SU-DHL-6 (cell line): ENCODE measurements at regions not wholly inside any gene's neighbourhood (a gene's known extent, or its start where the extent isn't known, plus 50 kb on each side); places are given as distances from the start of the nearest gene placed in this dataset.
"Not testable (repeated sequence)": the region's sequence is repeated elsewhere in the genome, so short reads cannot be mapped to it uniquely, and the experiment has no call there.

Experiments used
- H2AFZ ChIP-seq: fragments of 200-600 bp; sonication (generic); 2 replicates; pipeline ENCODE4 v1.6.1; 2014; ENCODE audit warnings: low read depth, mild to moderate bottlenecking, moderate library complexity, mixed read lengths, antibody characterized with exemption, low read length; ENCODE audit not compliant: severe bottlenecking
- H3F3A ChIP-seq: fragments of 200-600 bp; shearing (Covaris generic); 2 replicates; pipeline ENCODE4 v1.6.0; 2016; ENCODE audit warnings: antibody characterized with exemption, mild to moderate bottlenecking; ENCODE audit not compliant: insufficient read depth
- H3K27ac ChIP-seq: fragments of 200-600 bp; sonication (generic); 2 replicates; pipeline ENCODE4 v1.5.1; 2016; ENCODE audit warnings: low read depth, mild to moderate bottlenecking, low read length, moderate library complexity, mixed read lengths
- H3K27me3 ChIP-seq: fragments of 200-600 bp; sonication (generic), shearing (Covaris generic); 2 replicates; pipeline ENCODE4 v1.6.0; 2014; ENCODE audit warnings: mild to moderate bottlenecking, low read length
- H3K36me3 ChIP-seq: fragments of 200-600 bp; sonication (generic); 2 replicates; pipeline ENCODE4 v1.6.1; 2014; ENCODE audit warnings: mild to moderate bottlenecking, low read length, mixed read lengths
- H3K4me2 ChIP-seq: fragments of 300-600, 200-600 bp; shearing (Covaris generic), sonication (generic); 2 replicates; pipeline ENCODE4 v1.6.0; 2014; ENCODE audit warnings: low read length, low read depth, mild to moderate bottlenecking; ENCODE audit not compliant: poor library complexity, severe bottlenecking
- H3K4me3 ChIP-seq: fragments of 200-600 bp; sonication (generic); 2 replicates; pipeline ENCODE4 v1.5.1; 2014; ENCODE audit warnings: antibody characterized with exemption, low read length, mild to moderate bottlenecking, mixed read lengths; ENCODE audit not compliant: insufficient read depth, poor library complexity, severe bottlenecking
- H3K79me2 ChIP-seq: fragments of 200-600 bp; sonication (generic); 2 replicates; pipeline ENCODE4 v1.6.1; 2014; ENCODE audit warnings: mild to moderate bottlenecking, low read length, moderate library complexity; ENCODE audit not compliant: insufficient read depth
- H3K9ac ChIP-seq: fragments of 200-600 bp; sonication (generic); 2 replicates; pipeline ENCODE4 v1.7.0; 2014; ENCODE audit warnings: mild to moderate bottlenecking, low read length
- H3K9me2 ChIP-seq: fragments of 200-600 bp; sonication (generic); replicated peaks from 2 replicates; pipeline ENCODE4 v1.6.1; 2014; ENCODE audit warnings: low read length; ENCODE audit not compliant: insufficient read depth
- H3K9me3 ChIP-seq: fragments of 200-600 bp; sonication (generic); 2 replicates; pipeline ENCODE4 v1.6.1; 2014; ENCODE audit warnings: low read length, mixed read lengths; ENCODE audit not compliant: insufficient read depth
- H4K20me1 ChIP-seq: fragments of 200-600 bp; sonication (generic); 2 replicates; pipeline ENCODE4 v1.6.1; 2014; ENCODE audit warnings: low read depth, mild to moderate bottlenecking, antibody characterized with exemption, low read length, moderate library complexity, mixed read lengths
- EZH2phosphoT487 ChIP-seq: fragments of 200-600 bp; sonication (generic), shearing (Covaris generic); conservative IDR thresholded peaks from 2 replicates; pipeline ENCODE4 v1.6.1; 2018; ENCODE audit warnings: mild to moderate bottlenecking, antibody characterized with exemption, low read length, moderate library complexity, mixed read lengths
- TF ChIP-seq, protein P1 (sequence below): fragments of 200-600 bp; sonication (generic); IDR thresholded peaks from one replicate; pipeline ENCODE4 v1.5.1; 2017; ENCODE audit warnings: antibody characterized with exemption, mild to moderate bottlenecking, low read length, moderate library complexity; ENCODE audit not compliant: insufficient read depth, poor library complexity, severe bottlenecking

DNA sequence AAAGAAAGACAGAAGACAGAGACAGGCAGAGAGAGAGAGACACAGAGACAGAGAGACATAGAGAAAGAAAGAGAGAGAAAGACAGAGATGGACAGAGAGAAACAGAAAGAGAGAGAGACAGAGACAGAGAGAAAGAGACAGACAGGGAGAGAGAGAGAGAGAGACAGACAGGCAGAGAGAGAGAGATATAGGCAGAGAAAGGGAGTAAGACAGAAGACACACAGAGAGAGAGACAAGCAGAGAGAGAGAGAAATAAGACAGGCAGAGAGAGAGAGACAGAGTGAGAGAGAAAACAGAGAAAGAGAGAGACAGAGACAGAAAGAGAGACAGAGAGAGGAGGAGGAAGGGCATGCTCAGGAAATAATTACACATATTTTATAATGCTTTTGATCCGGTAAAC is 758.3 kb upstream of the DEFB115 start:
- Histone ChIP-seq H2AFZ (no peak overlapping the region), H3K79me2 (no peaks in the 10 kb centered on the region), H3K4me2 (no peak overlapping the region), H3K4me3 (no peak overlapping the region), H3K27ac (no peak overlapping the region), H3K36me3 (no peaks in the 10 kb centered on the region), H3F3A (no peaks in the 10 kb centered on the region), H3K9ac (no peak overlapping the region), H3K9me2 (no peaks in the 10 kb centered on the region), H4K20me1 (no peaks in the 10 kb centered on the region), H3K9me3 (no peaks in the 10 kb centered on the region), H3K27me3 (no peaks in the 10 kb centered on the region)
- TF ChIP-seq, protein P1, sequence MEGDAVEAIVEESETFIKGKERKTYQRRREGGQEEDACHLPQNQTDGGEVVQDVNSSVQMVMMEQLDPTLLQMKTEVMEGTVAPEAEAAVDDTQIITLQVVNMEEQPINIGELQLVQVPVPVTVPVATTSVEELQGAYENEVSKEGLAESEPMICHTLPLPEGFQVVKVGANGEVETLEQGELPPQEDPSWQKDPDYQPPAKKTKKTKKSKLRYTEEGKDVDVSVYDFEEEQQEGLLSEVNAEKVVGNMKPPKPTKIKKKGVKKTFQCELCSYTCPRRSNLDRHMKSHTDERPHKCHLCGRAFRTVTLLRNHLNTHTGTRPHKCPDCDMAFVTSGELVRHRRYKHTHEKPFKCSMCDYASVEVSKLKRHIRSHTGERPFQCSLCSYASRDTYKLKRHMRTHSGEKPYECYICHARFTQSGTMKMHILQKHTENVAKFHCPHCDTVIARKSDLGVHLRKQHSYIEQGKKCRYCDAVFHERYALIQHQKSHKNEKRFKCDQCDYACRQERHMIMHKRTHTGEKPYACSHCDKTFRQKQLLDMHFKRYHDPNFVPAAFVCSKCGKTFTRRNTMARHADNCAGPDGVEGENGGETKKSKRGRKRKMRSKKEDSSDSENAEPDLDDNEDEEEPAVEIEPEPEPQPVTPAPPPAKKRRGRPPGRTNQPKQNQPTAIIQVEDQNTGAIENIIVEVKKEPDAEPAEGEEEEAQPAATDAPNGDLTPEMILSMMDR: no peak
- no peak for TF ChIP-seq EZH2phosphoT487

DNA sequence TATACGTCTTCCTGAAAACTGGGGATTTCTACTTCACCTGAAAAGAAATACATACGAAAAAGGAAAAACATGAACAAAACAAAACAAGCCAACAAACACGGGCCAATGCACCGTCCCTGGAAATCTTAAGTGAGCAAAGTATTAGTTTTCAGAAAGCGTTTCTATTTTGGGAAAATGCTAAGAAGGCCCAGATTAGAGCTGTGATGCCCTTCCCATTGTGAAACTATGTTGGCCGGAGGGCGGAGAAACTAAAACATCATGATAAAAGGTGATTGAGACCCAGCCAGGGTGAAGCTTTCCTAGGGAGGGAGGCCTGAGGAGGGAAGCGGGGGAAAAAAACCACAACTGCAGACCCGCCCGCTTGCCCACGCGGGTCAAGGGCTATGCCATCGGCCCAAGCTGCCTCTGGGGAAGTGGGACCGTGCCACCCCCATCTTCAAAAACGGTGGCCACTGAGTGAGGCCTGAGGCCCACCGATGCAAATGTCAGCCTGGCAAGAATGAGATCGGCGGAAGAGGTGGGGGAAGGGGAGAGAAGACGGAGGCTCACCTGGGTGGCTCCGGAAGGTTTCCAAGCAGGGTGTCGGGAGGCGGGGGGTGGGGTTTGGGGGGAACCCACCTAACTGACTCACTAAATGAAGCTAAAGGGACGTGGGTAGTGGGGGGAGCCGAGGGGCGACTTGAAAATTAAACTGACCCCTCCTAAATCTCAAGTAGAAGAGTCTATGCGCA is 757.6 kb upstream of the DEFB115 start:
- H3K9me3 ChIP-seq, H2AFZ ChIP-seq, H3K36me3 ChIP-seq, H3K4me3 ChIP-seq, H4K20me1 ChIP-seq, H3K27me3 ChIP-seq, H3K4me2 ChIP-seq, H3K9ac ChIP-seq, H3K27ac ChIP-seq, H3F3A ChIP-seq, H3K9me2 ChIP-seq, H3K79me2 ChIP-seq: not testable (repeated sequence)

- not testable (repeated sequence) for H3K9ac ChIP-seq, H3F3A ChIP-seq, H3K4me2 ChIP-seq, H3K4me3 ChIP-seq, H2AFZ ChIP-seq, H3K27me3 ChIP-seq, H4K20me1 ChIP-seq, H3K9me3 ChIP-seq, H3K9me2 ChIP-seq, H3K79me2 ChIP-seq, H3K27ac ChIP-seq, H3K36me3 ChIP-seq
Observed at GRCh38 chr20:30500447-30500820, 757.0 kb upstream of the DEFB115 start.

DNA sequence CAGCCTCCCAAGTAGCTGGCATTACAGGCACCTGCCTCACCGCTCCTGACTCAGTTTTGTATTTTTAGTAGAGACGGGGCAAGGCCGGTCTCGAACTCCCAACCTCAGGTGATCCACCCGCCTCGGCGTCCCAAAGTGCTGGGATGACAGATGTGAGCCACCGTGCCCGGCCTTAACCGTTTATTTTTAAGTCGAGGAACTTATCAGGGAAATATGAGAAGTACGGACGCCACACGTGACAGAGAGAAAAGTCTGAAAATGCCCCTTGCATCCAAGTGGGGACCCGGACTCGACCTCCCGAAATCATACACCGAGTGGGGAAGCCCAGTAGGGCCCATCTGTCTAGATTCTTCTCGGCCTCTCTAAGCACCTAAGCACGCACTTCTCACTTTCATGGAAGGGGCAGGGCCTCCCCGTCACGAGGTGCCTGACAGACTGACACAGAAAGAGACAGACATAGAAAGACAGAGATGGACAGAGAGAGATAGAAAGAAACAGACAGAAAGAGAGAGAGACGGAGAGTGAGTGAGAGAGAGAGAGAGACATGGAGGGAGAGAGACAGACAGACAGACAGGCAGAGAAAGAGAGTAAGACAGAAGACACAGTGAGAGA is 756.5 kb upstream of the DEFB115 start:
- no peaks in the 10 kb centered on the region for H3K9me3 ChIP-seq
- no peak overlapping the region for H3K9ac ChIP-seq
- H2AFZ ChIP-seq: no peak overlapping the region

More for the DNA sequence above, 756.5 kb upstream of the DEFB115 start:
- TF ChIP-seq, protein P1: no peak
- TF ChIP-seq EZH2phosphoT487: no peak
- Histone ChIP-seq H3K36me3 (no peaks in the 10 kb centered on the region), H4K20me1 (no peaks in the 10 kb centered on the region), H3F3A (no peaks in the 10 kb centered on the region), H3K4me3 (no peak overlapping the region), H3K27me3 (no peaks in the 10 kb centered on the region), H3K79me2 (no peaks in the 10 kb centered on the region), H3K9me2 (no peaks in the 10 kb centered on the region), H3K4me2 (no peak overlapping the region), H3K27ac (no peak overlapping the region)
